Hepatocyte (in vitro differentiated cells): ENCODE measurements at regions not wholly inside any gene's neighbourhood (a gene's known extent, or its start where the extent isn't known, plus 50 kb on each side); places are given as distances from the start of the nearest gene placed in this dataset.

Experiments used
- DNase-seq: peaks from one replicate; pipeline ENCODE4 v3.0.0-alpha.2; 2016; ENCODE audit warnings: low spot score
- H2AFZ ChIP-seq: fragments of 200-600 bp; sonication (generic); 2 replicates; pipeline ENCODE4 v1.6.0; 2016; ENCODE audit warnings: antibody characterized with exemption, mild to moderate bottlenecking
- H3K27ac ChIP-seq: fragments of 200-600 bp; sonication (generic); 2 replicates; pipeline ENCODE4 v1.5.1; 2016; ENCODE audit warnings: mild to moderate bottlenecking
- H3K27me3 ChIP-seq: fragments of 200-600 bp; sonication (generic); 2 replicates; pipeline ENCODE4 v1.6.1; 2016
- H3K36me3 ChIP-seq: fragments of 200-600 bp; sonication (generic); replicated peaks from 2 replicates; pipeline ENCODE4 v1.5.1; 2016; ENCODE audit warnings: low read depth; ENCODE audit not compliant: insufficient read depth
- H3K4me1 ChIP-seq: fragments of 200-600 bp; sonication (generic); 2 replicates; pipeline ENCODE4 v1.5.1; 2016; ENCODE audit warnings: mild to moderate bottlenecking, moderate library complexity; ENCODE audit not compliant: insufficient read depth
- H3K4me2 ChIP-seq: fragments of 200-600 bp; sonication (generic); 2 replicates; pipeline ENCODE4 v1.6.0; 2016
- H3K4me3 ChIP-seq: fragments of 200-600 bp; sonication (generic); 2 replicates; pipeline ENCODE4 v1.5.1; 2016; ENCODE audit warnings: mild to moderate bottlenecking
- H3K79me2 ChIP-seq: fragments of 200-600 bp; sonication (generic); 2 replicates; pipeline ENCODE4 v1.6.0; 2017; ENCODE audit warnings: mild to moderate bottlenecking
- H3K9me2 ChIP-seq: fragments of 200-600 bp; sonication (generic); replicated peaks from 2 replicates; pipeline ENCODE4 v1.6.0; 2017; ENCODE audit warnings: mild to moderate bottlenecking; ENCODE audit not compliant: insufficient read depth
- H3K9me3 ChIP-seq: fragments of 200-600 bp; sonication (generic); 2 replicates; pipeline ENCODE4 v1.5.1; 2016; ENCODE audit warnings: low read depth, mild to moderate bottlenecking
- H4K20me1 ChIP-seq: fragments of 200-600 bp; sonication (generic); 2 replicates; pipeline ENCODE4 v1.6.0; 2016; ENCODE audit warnings: mild to moderate bottlenecking; ENCODE audit not compliant: insufficient read depth, poor library complexity, severe bottlenecking
- EZH2 ChIP-seq: fragments of 200-600 bp; sonication (generic); IDR thresholded peaks from 2 replicates; pipeline ENCODE4 v1.6.1; 2016; ENCODE audit warnings: antibody characterized with exemption, mild to moderate bottlenecking, borderline replicate concordance
- EZH2phosphoT487 ChIP-seq: fragments of 200-600 bp; sonication (generic); IDR thresholded peaks from one replicate; pipeline ENCODE4 v1.6.1; 2018; ENCODE audit warnings: antibody characterized with exemption, mild to moderate bottlenecking, low read depth, moderate library complexity; ENCODE audit not compliant: unreplicated experiment, severe bottlenecking
- WGBS: methylation state at CpG from one replicate; pipeline ENCODE4 v1.1.6; 2016; ENCODE audit warnings: low lambda C conversion rate; ENCODE audit errors: missing lambda C conversion rate; 5-methylcytosine and 5-hydroxymethylcytosine counted together
- TF ChIP-seq, protein P1 (sequence below): fragments of 200-600 bp; sonication (generic); IDR thresholded peaks from 2 replicates; pipeline ENCODE4 v1.5.1; 2016; ENCODE audit warnings: antibody characterized with exemption, mild to moderate bottlenecking; ENCODE audit not compliant: poor library complexity

- H3K9me2 ChIP-seq, result no peaks in the 10 kb centered on the region
- H4K20me1 ChIP-seq, result no peaks in the 10 kb centered on the region
- H3K9me3 ChIP-seq, result no peaks in the 10 kb centered on the region
- no peaks in the 10 kb centered on the region for H3K27me3 ChIP-seq
- WGBS, result 71% methylated on average over 1 of the region's 1 CpG
- no peaks in the 10 kb centered on the region for H3K36me3 ChIP-seq
- DNase-seq, result no peak
- no peak overlapping the region for H3K4me2 ChIP-seq
- peak overlapping the region; percentile 61 for H3K27ac ChIP-seq
- no peaks in the 10 kb centered on the region for H3K79me2 ChIP-seq
- no peak overlapping the region for H2AFZ ChIP-seq
- peaks cover 10% of the 10 kb centered on the region for H3K4me1 ChIP-seq
- TF ChIP-seq, protein P1, sequence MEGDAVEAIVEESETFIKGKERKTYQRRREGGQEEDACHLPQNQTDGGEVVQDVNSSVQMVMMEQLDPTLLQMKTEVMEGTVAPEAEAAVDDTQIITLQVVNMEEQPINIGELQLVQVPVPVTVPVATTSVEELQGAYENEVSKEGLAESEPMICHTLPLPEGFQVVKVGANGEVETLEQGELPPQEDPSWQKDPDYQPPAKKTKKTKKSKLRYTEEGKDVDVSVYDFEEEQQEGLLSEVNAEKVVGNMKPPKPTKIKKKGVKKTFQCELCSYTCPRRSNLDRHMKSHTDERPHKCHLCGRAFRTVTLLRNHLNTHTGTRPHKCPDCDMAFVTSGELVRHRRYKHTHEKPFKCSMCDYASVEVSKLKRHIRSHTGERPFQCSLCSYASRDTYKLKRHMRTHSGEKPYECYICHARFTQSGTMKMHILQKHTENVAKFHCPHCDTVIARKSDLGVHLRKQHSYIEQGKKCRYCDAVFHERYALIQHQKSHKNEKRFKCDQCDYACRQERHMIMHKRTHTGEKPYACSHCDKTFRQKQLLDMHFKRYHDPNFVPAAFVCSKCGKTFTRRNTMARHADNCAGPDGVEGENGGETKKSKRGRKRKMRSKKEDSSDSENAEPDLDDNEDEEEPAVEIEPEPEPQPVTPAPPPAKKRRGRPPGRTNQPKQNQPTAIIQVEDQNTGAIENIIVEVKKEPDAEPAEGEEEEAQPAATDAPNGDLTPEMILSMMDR, result no peak
- TF ChIP-seq EZH2, result no peak
- no peak for TF ChIP-seq EZH2phosphoT487
- no peak overlapping the region for H3K4me3 ChIP-seq
These were observed 172.3 kb downstream of the CARTPT start for GRCh38 chr5:71891406-71891805.

GRCh38 chr5:71891856-71892255 lies 172.8 kb downstream of the CARTPT start:
- Histone ChIP-seq H3K36me3 (no peaks in the 10 kb centered on the region), H4K20me1 (no peaks in the 10 kb centered on the region), H3K9me2 (no peaks in the 10 kb centered on the region), H3K4me2 (no peak overlapping the region), H3K27me3 (no peaks in the 10 kb centered on the region), H3K4me1 (peaks cover 10% of the 10 kb centered on the region), H2AFZ (no peak overlapping the region), H3K9me3 (no peaks in the 10 kb centered on the region), H3K79me2 (no peaks in the 10 kb centered on the region), H3K27ac (peak overlapping the region; percentile 71), H3K4me3 (no peak overlapping the region)
- TF ChIP-seq, protein P1, result no peak
- TF ChIP-seq EZH2phosphoT487, result no peak
- no peak for TF ChIP-seq EZH2
- 37% methylated on average over 4 of the region's 4 CpGs for WGBS
- peak; percentile 64 for DNase-seq

GRCh38 chr5:71892641-71893365 lies 173.7 kb downstream of the CARTPT start:
- H3K36me3 ChIP-seq, result no peaks in the 10 kb centered on the region
- no peaks in the 10 kb centered on the region for H3K9me3 ChIP-seq
- whole genome bisulfite sequencing, result 62% methylated on average over 3 of the region's 3 CpGs
- no peaks in the 10 kb centered on the region for H4K20me1 ChIP-seq
- H3K4me1 ChIP-seq, result peaks cover 10% of the 10 kb centered on the region
- H3K27me3 ChIP-seq, result no peaks in the 10 kb centered on the region
- H2AFZ ChIP-seq, result no peak overlapping the region
- H3K4me2 ChIP-seq, result no peak overlapping the region
- no peak for DNase-seq
- no peaks in the 10 kb centered on the region for H3K79me2 ChIP-seq
- H3K9me2 ChIP-seq, result no peaks in the 10 kb centered on the region
- no peak overlapping the region for H3K4me3 ChIP-seq
- TF ChIP-seq, protein P1, result no peak
- TF ChIP-seq EZH2phosphoT487 (no peak), EZH2 (no peak)
- peak overlapping the region; percentile 71 for H3K27ac ChIP-seq
